ENCODE measurements at regions not wholly inside any gene's neighbourhood (a gene's known extent, or its start where the extent isn't known, plus 50 kb on each side); places are given as distances from the start of the nearest gene placed in this dataset.

- no peak for TF ChIP-seq FOXJ3 (CRISPR knock-in tag; IDR thresholded peaks at IDR 0.05)
- no peak for TF ChIP-seq SIN3A (IDR thresholded peaks at IDR 0.05; ENCODE audit: borderline replicate concordance, low read depth, low read length)
- TF ChIP-seq NFIC (IDR thresholded peaks at IDR 0.05; ENCODE audit: borderline replicate concordance) = no peak
- TF ChIP-seq CHD2 (IDR thresholded peaks at IDR 0.05; ENCODE audit: low read length, partially characterized antibody) = no peak
- TF ChIP-seq, protein P1, sequence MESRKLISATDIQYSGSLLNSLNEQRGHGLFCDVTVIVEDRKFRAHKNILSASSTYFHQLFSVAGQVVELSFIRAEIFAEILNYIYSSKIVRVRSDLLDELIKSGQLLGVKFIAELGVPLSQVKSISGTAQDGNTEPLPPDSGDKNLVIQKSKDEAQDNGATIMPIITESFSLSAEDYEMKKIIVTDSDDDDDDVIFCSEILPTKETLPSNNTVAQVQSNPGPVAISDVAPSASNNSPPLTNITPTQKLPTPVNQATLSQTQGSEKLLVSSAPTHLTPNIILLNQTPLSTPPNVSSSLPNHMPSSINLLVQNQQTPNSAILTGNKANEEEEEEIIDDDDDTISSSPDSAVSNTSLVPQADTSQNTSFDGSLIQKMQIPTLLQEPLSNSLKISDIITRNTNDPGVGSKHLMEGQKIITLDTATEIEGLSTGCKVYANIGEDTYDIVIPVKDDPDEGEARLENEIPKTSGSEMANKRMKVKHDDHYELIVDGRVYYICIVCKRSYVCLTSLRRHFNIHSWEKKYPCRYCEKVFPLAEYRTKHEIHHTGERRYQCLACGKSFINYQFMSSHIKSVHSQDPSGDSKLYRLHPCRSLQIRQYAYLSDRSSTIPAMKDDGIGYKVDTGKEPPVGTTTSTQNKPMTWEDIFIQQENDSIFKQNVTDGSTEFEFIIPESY (IDR thresholded peaks at IDR 0.05; ENCODE audit: borderline replicate concordance, low read depth) = no peak
- TF ChIP-seq RFX5 (IDR thresholded peaks at IDR 0.05; ENCODE audit: low read length) = no peak
- TF ChIP-seq RXRA (IDR thresholded peaks at IDR 0.05; ENCODE audit: borderline replicate concordance, low read depth) = no peak
- no peak for TF ChIP-seq JUND (IDR thresholded peaks at IDR 0.05)
- TF ChIP-seq TEAD4 (IDR thresholded peaks at IDR 0.05; ENCODE audit: borderline replicate concordance, insufficient read depth) = no peak
- TF ChIP-seq POLR2AphosphoS5 (IDR thresholded peaks at IDR 0.05; ENCODE audit: low read depth, low read length) = no peak
- no peak for TF ChIP-seq SMC3 (IDR thresholded peaks at IDR 0.05; ENCODE audit: low read depth, low read length)
- TF ChIP-seq USF1 (IDR thresholded peaks at IDR 0.05; ENCODE audit: borderline replicate concordance, low read depth) = no peak
- no peak overlapping the region for H3K4me3 ChIP-seq (ENCODE audit: low read depth in 2 of 2, low read length in 1 of 2)
- H3K9me3 ChIP-seq = no peaks in the 10 kb centered on the region
- H3K4me1 ChIP-seq (ENCODE audit: control insufficient read depth in 1 of 2, insufficient read depth in 2 of 2, low read depth in 1 of 2, low read length in 1 of 2) = no peaks in the 10 kb centered on the region
- CTCF ChIA-PET = no interaction called here
- H3K79me2 ChIP-seq (ENCODE audit: insufficient read depth) = no peaks in the 10 kb centered on the region
- H3F3A ChIP-seq (replicated peaks; ENCODE audit: insufficient read depth) = no peaks in the 10 kb centered on the region
- DNase-seq = no peak
- H3K27ac ChIP-seq (ENCODE audit: low read depth in 2 of 2, low read length in 1 of 2) = no peak overlapping the region
- no peak overlapping the region for H3K9ac ChIP-seq
- no peak overlapping the region for H3K4me2 ChIP-seq
- H3K9me2 ChIP-seq = no peaks in the 10 kb centered on the region
- WGBS (ENCODE audit: low lambda C conversion rate) = 48% methylated on average over 7 of the region's 7 CpGs
- no peaks in the 10 kb centered on the region for H4K20me1 ChIP-seq (ENCODE audit: insufficient read depth)
- POLR2A ChIA-PET = no interaction called here
- H2AFZ ChIP-seq (ENCODE audit: low read depth) = no peak overlapping the region
- no peaks in the 10 kb centered on the region for H3K36me3 ChIP-seq (replicated peaks in 1 of 2; ENCODE audit: control insufficient read depth in 1 of 2, insufficient read depth in 2 of 2, low read length in 1 of 2)
- no peaks in the 10 kb centered on the region for H3K27me3 ChIP-seq (ENCODE audit: insufficient read depth)
These were observed 364.1 kb upstream of the RORB start for GRCh38 chr9:74132986-74133385.

- Histone ChIP-seq H2AFZ (ENCODE audit: low read depth) (no peak overlapping the region), H3F3A (replicated peaks; ENCODE audit: insufficient read depth) (no peaks in the 10 kb centered on the region), H3K9me3 (no peaks in the 10 kb centered on the region), H3K27me3 (ENCODE audit: insufficient read depth) (no peaks in the 10 kb centered on the region), H4K20me1 (ENCODE audit: insufficient read depth) (no peaks in the 10 kb centered on the region), H3K36me3 (replicated peaks in 1 of 2; ENCODE audit: control insufficient read depth in 1 of 2, insufficient read depth in 2 of 2, low read length in 1 of 2) (no peaks in the 10 kb centered on the region), H3K4me1 (ENCODE audit: control insufficient read depth in 1 of 2, insufficient read depth in 2 of 2, low read depth in 1 of 2, low read length in 1 of 2) (no peaks in the 10 kb centered on the region), H3K27ac (ENCODE audit: low read depth in 2 of 2, low read length in 1 of 2) (no peak overlapping the region), H3K9me2 (no peaks in the 10 kb centered on the region), H3K79me2 (ENCODE audit: insufficient read depth) (no peaks in the 10 kb centered on the region), H3K9ac (no peak overlapping the region), H3K4me3 (ENCODE audit: low read depth in 2 of 2, low read length in 1 of 2) (no peak overlapping the region), H3K4me2 (no peak overlapping the region)
- no peak for DNase-seq
- ChIA-PET CTCF (no interaction called here), POLR2A (no interaction called here)
- TF ChIP-seq REST (IDR thresholded peaks at IDR 0.05; ENCODE audit: low read depth, low read length) (no peak), GATA2 (CRISPR knock-in tag; IDR thresholded peaks at IDR 0.05) (no peak), PBX3 (IDR thresholded peaks at IDR 0.05) (no peak), RCOR1 (IDR thresholded peaks at IDR 0.05; ENCODE audit: low read length) (no peak)
- 50% methylated on average over 4 of the region's 6 CpGs for WGBS (ENCODE audit: low lambda C conversion rate)
These were observed 363.2 kb upstream of the RORB start for GRCh38 chr9:74133921-74134320.

Measured in SK-N-SH (cell line).